Astrocyte (in vitro differentiated cells and primary cell): ENCODE measurements at regions not wholly inside any gene's neighbourhood (a gene's known extent, or its start where the extent isn't known, plus 50 kb on each side); places are given as distances from the start of the nearest gene placed in this dataset.

Experiments used
- CTCF ChIP-seq: IDR thresholded peaks from 2 replicates; pipeline ENCODE4 v1.5.1; 2011; ENCODE audit warnings: low read depth, mild to moderate bottlenecking, inconsistent platforms, low read length, moderate library complexity; ENCODE audit not compliant: insufficient read depth
- EZH2 ChIP-seq: IDR thresholded peaks from 2 replicates; pipeline ENCODE4 v1.6.1; 2012; ENCODE audit warnings: mild to moderate bottlenecking, low read length, inconsistent platforms; ENCODE audit not compliant: insufficient read depth

- TF ChIP-seq CTCF (no peak), EZH2 (no peak)
These were observed 250.4 kb downstream of the LRRC70 start for GRCh38 chr5:62828742-62829603.
